ENCODE measurements at regions not wholly inside any gene's neighbourhood (a gene's known extent, or its start where the extent isn't known, plus 50 kb on each side); places are given as distances from the start of the nearest gene placed in this dataset.

GRCh38 chr15:87322870-87323269 is 933.7 kb downstream of the NTRK3 start:
- TF ChIP-seq EZH2phosphoT487 (IDR thresholded peaks at IDR 0.05) = no peak
- no peak for TF ChIP-seq CTCF (IDR thresholded peaks at IDR 0.05)
- no peak for TF ChIP-seq EZH2 (IDR thresholded peaks at IDR 0.05)

All from neural progenitor cell (in vitro differentiated cells).